DND-41 (cell line): ENCODE measurements at regions not wholly inside any gene's neighbourhood (a gene's known extent, or its start where the extent isn't known, plus 50 kb on each side); places are given as distances from the start of the nearest gene placed in this dataset.

Experiments
- CTCF ChIP-seq: IDR thresholded peaks from 2 replicates; pipeline ENCODE4 v1.5.1; 2012; ENCODE audit warnings: borderline replicate concordance, low read length, moderate library complexity, mild to moderate bottlenecking; ENCODE audit not compliant: poor library complexity, severe bottlenecking; ENCODE audit errors: extremely low read depth
- EZH2 ChIP-seq: IDR thresholded peaks from 3 replicates; pipeline ENCODE4 v1.6.1; 2012; ENCODE audit warnings: borderline replicate concordance, low read depth, mild to moderate bottlenecking, moderate library complexity, low read length, inconsistent platforms; ENCODE audit not compliant: severe bottlenecking

GRCh38 chr20:57980506-57980905 lies 247.9 kb downstream of the ANKRD60 start:
- no peak for TF ChIP-seq CTCF
- TF ChIP-seq EZH2: no peak
